HG03558 (cell line): ENCODE measurements at regions not wholly inside any gene's neighbourhood (a gene's known extent, or its start where the extent isn't known, plus 50 kb on each side); places are given as distances from the start of the nearest gene placed in this dataset.

ENCODE experiments used
- ATAC-seq: cut with Tn5 transposase; IDR thresholded peaks from one replicate; pipeline ENCODE4 v1.9.1; 2021; ENCODE audit warnings: moderate number of reproducible peaks; ENCODE audit not compliant: unreplicated experiment; ENCODE audit errors: extremely low read depth

GRCh38 chr6:47934023-47934422 lies 152.2 kb downstream of the OPN5 start:
- no peak for ATAC-seq

- ATAC-seq = no peak
These were observed 150.7 kb downstream of the OPN5 start for GRCh38 chr6:47932575-47932974.

- no peak for ATAC-seq
These were observed 142.2 kb downstream of the OPN5 start for GRCh38 chr6:47924001-47924400.

GRCh38 chr6:47922391-47922790 lies 140.6 kb downstream of the OPN5 start:
- ATAC-seq = no peak

- no peak for ATAC-seq
These were observed 138.0 kb downstream of the OPN5 start for GRCh38 chr6:47919875-47920274.

GRCh38 chr6:47917811-47918210 lies 136.0 kb downstream of the OPN5 start:
- ATAC-seq = no peak

- ATAC-seq = no peak
These were observed 135.4 kb downstream of the OPN5 start for GRCh38 chr6:47917202-47917601.

- ATAC-seq = no peak
These were observed 133.2 kb downstream of the OPN5 start for GRCh38 chr6:47915017-47915416.

- no peak for ATAC-seq
These were observed 126.4 kb downstream of the OPN5 start for GRCh38 chr6:47908271-47908670.

- no peak for ATAC-seq
These were observed 123.9 kb downstream of the OPN5 start for GRCh38 chr6:47905717-47906116.

- no peak for ATAC-seq
These were observed 115.4 kb downstream of the OPN5 start for GRCh38 chr6:47897247-47897646.

- no peak for ATAC-seq
These were observed 108.6 kb downstream of the OPN5 start for GRCh38 chr6:47890326-47890875.

- ATAC-seq = no peak
These were observed 97.2 kb downstream of the OPN5 start for GRCh38 chr6:47879015-47879414.
